ENCODE measurements at regions not wholly inside any gene's neighbourhood (a gene's known extent, or its start where the extent isn't known, plus 50 kb on each side); places are given as distances from the start of the nearest gene placed in this dataset.
"Not testable (repeated sequence)": the region's sequence is repeated elsewhere in the genome, so short reads cannot be mapped to it uniquely, and the experiment has no call there.

- H3K9ac ChIP-seq (ENCODE audit: low read length); H3K27me3 ChIP-seq (ENCODE audit: control insufficient read depth, insufficient read depth, low read length); H3K4me3 ChIP-seq (ENCODE audit: low read length); H3K4me1 ChIP-seq (ENCODE audit: control insufficient read depth, insufficient read depth, low read length); H3K36me3 ChIP-seq (ENCODE audit: control insufficient read depth, insufficient read depth, low read length); H3K27ac ChIP-seq (ENCODE audit: low read depth, low read length): not testable (repeated sequence)
These were observed 125.4 kb upstream of the PDE4D start for GRCh38 chr5:60018960-60019359.

- no peaks in the 10 kb centered on the region for H3K36me3 ChIP-seq (ENCODE audit: control insufficient read depth, insufficient read depth, low read length)
- no peak overlapping the region for H3K27ac ChIP-seq (ENCODE audit: low read depth, low read length)
- H3K4me1 ChIP-seq (ENCODE audit: control insufficient read depth, insufficient read depth, low read length): no peaks in the 10 kb centered on the region
- H3K4me3 ChIP-seq (ENCODE audit: low read length): no peak overlapping the region
- no peaks in the 10 kb centered on the region for H3K27me3 ChIP-seq (ENCODE audit: control insufficient read depth, insufficient read depth, low read length)
- H3K9ac ChIP-seq (ENCODE audit: low read length): no peak overlapping the region
These were observed 124.6 kb upstream of the PDE4D start for GRCh38 chr5:60018091-60018490.

GRCh38 chr5:60014331-60014730, 120.8 kb upstream of the PDE4D start:
- Histone ChIP-seq H3K27ac (ENCODE audit: low read depth, low read length) (no peak overlapping the region), H3K4me1 (ENCODE audit: control insufficient read depth, insufficient read depth, low read length) (no peaks in the 10 kb centered on the region), H3K27me3 (ENCODE audit: control insufficient read depth, insufficient read depth, low read length) (no peaks in the 10 kb centered on the region), H3K9ac (ENCODE audit: low read length) (no peak overlapping the region), H3K4me3 (ENCODE audit: low read length) (no peak overlapping the region), H3K36me3 (ENCODE audit: control insufficient read depth, insufficient read depth, low read length) (no peaks in the 10 kb centered on the region)

GRCh38 chr5:60010853-60011252, 117.3 kb upstream of the PDE4D start:
- Histone ChIP-seq H3K4me1 (ENCODE audit: control insufficient read depth, insufficient read depth, low read length) (no peaks in the 10 kb centered on the region), H3K27ac (ENCODE audit: low read depth, low read length) (no peak overlapping the region), H3K27me3 (ENCODE audit: control insufficient read depth, insufficient read depth, low read length) (no peaks in the 10 kb centered on the region), H3K4me3 (ENCODE audit: low read length) (no peak overlapping the region), H3K36me3 (ENCODE audit: control insufficient read depth, insufficient read depth, low read length) (no peaks in the 10 kb centered on the region), H3K9ac (ENCODE audit: low read length) (no peak overlapping the region)

GRCh38 chr5:60010328-60010727, 116.8 kb upstream of the PDE4D start:
- no peak overlapping the region for H3K4me3 ChIP-seq (ENCODE audit: low read length)
- H3K36me3 ChIP-seq (ENCODE audit: control insufficient read depth, insufficient read depth, low read length): no peaks in the 10 kb centered on the region
- no peaks in the 10 kb centered on the region for H3K27me3 ChIP-seq (ENCODE audit: control insufficient read depth, insufficient read depth, low read length)
- no peaks in the 10 kb centered on the region for H3K4me1 ChIP-seq (ENCODE audit: control insufficient read depth, insufficient read depth, low read length)
- no peak overlapping the region for H3K27ac ChIP-seq (ENCODE audit: low read depth, low read length)
- no peak overlapping the region for H3K9ac ChIP-seq (ENCODE audit: low read length)

- Histone ChIP-seq H3K4me3 (ENCODE audit: low read length) (no peak overlapping the region), H3K9ac (ENCODE audit: low read length) (no peak overlapping the region), H3K27ac (ENCODE audit: low read depth, low read length) (no peak overlapping the region), H3K27me3 (ENCODE audit: control insufficient read depth, insufficient read depth, low read length) (no peaks in the 10 kb centered on the region), H3K36me3 (ENCODE audit: control insufficient read depth, insufficient read depth, low read length) (no peaks in the 10 kb centered on the region), H3K4me1 (ENCODE audit: control insufficient read depth, insufficient read depth, low read length) (no peaks in the 10 kb centered on the region)
These were observed 114.2 kb upstream of the PDE4D start for GRCh38 chr5:60007729-60008128.

- Histone ChIP-seq H3K27me3 (ENCODE audit: control insufficient read depth, insufficient read depth, low read length) (no peaks in the 10 kb centered on the region), H3K36me3 (ENCODE audit: control insufficient read depth, insufficient read depth, low read length) (no peaks in the 10 kb centered on the region), H3K4me3 (ENCODE audit: low read length) (no peak overlapping the region), H3K27ac (ENCODE audit: low read depth, low read length) (no peak overlapping the region), H3K9ac (ENCODE audit: low read length) (no peak overlapping the region), H3K4me1 (ENCODE audit: control insufficient read depth, insufficient read depth, low read length) (no peaks in the 10 kb centered on the region)
These were observed 105.5 kb upstream of the PDE4D start for GRCh38 chr5:59999056-59999455.

GRCh38 chr5:59992206-59992605, 98.7 kb upstream of the PDE4D start:
- H3K27ac ChIP-seq (ENCODE audit: low read depth, low read length): no peak overlapping the region
- no peaks in the 10 kb centered on the region for H3K4me1 ChIP-seq (ENCODE audit: control insufficient read depth, insufficient read depth, low read length)
- no peaks in the 10 kb centered on the region for H3K27me3 ChIP-seq (ENCODE audit: control insufficient read depth, insufficient read depth, low read length)
- H3K4me3 ChIP-seq (ENCODE audit: low read length): no peak overlapping the region
- H3K36me3 ChIP-seq (ENCODE audit: control insufficient read depth, insufficient read depth, low read length): no peaks in the 10 kb centered on the region
- no peak overlapping the region for H3K9ac ChIP-seq (ENCODE audit: low read length)

- H3K27me3 ChIP-seq (ENCODE audit: control insufficient read depth, insufficient read depth, low read length): no peaks in the 10 kb centered on the region
- no peaks in the 10 kb centered on the region for H3K36me3 ChIP-seq (ENCODE audit: control insufficient read depth, insufficient read depth, low read length)
- no peak overlapping the region for H3K27ac ChIP-seq (ENCODE audit: low read depth, low read length)
- H3K4me3 ChIP-seq (ENCODE audit: low read length): no peak overlapping the region
- no peaks in the 10 kb centered on the region for H3K4me1 ChIP-seq (ENCODE audit: control insufficient read depth, insufficient read depth, low read length)
- H3K9ac ChIP-seq (ENCODE audit: low read length): no peak overlapping the region
These were observed 94.9 kb upstream of the PDE4D start for GRCh38 chr5:59988396-59988795.

- Histone ChIP-seq H3K36me3 (ENCODE audit: control insufficient read depth, insufficient read depth, low read length) (no peaks in the 10 kb centered on the region), H3K9ac (ENCODE audit: low read length) (no peak overlapping the region), H3K27ac (ENCODE audit: low read depth, low read length) (no peak overlapping the region), H3K27me3 (ENCODE audit: control insufficient read depth, insufficient read depth, low read length) (no peaks in the 10 kb centered on the region), H3K4me3 (ENCODE audit: low read length) (no peak overlapping the region), H3K4me1 (ENCODE audit: control insufficient read depth, insufficient read depth, low read length) (no peaks in the 10 kb centered on the region)
These were observed 82.8 kb upstream of the PDE4D start for GRCh38 chr5:59976342-59976741.

GRCh38 chr5:59972043-59972442, 78.5 kb upstream of the PDE4D start:
- Histone ChIP-seq H3K9ac (ENCODE audit: low read length) (no peak overlapping the region), H3K36me3 (ENCODE audit: control insufficient read depth, insufficient read depth, low read length) (no peaks in the 10 kb centered on the region)

GRCh38 chr5:59959330-59959729, 65.8 kb upstream of the PDE4D start:
- Histone ChIP-seq H3K4me3 (ENCODE audit: low read length) (no peak overlapping the region), H3K36me3 (ENCODE audit: control insufficient read depth, insufficient read depth, low read length) (no peaks in the 10 kb centered on the region), H3K27me3 (ENCODE audit: control insufficient read depth, insufficient read depth, low read length) (no peaks in the 10 kb centered on the region), H3K4me1 (ENCODE audit: control insufficient read depth, insufficient read depth, low read length) (no peaks in the 10 kb centered on the region), H3K27ac (ENCODE audit: low read depth, low read length) (no peak overlapping the region), H3K9ac (ENCODE audit: low read length) (no peak overlapping the region)

More at GRCh38 chr5:59972043-59972442, 78.5 kb upstream of the PDE4D start:
- Histone ChIP-seq H3K27me3 (ENCODE audit: control insufficient read depth, insufficient read depth, low read length) (no peaks in the 10 kb centered on the region), H3K27ac (ENCODE audit: low read depth, low read length) (no peak overlapping the region), H3K4me3 (ENCODE audit: low read length) (no peak overlapping the region), H3K4me1 (ENCODE audit: control insufficient read depth, insufficient read depth, low read length) (no peaks in the 10 kb centered on the region)

GRCh38 chr5:59956130-59956783, 62.7 kb upstream of the PDE4D start:
- Histone ChIP-seq H3K4me3 (ENCODE audit: low read length) (no peak overlapping the region), H3K9ac (ENCODE audit: low read length) (no peak overlapping the region), H3K36me3 (ENCODE audit: control insufficient read depth, insufficient read depth, low read length) (no peaks in the 10 kb centered on the region), H3K4me1 (ENCODE audit: control insufficient read depth, insufficient read depth, low read length) (no peaks in the 10 kb centered on the region), H3K27ac (ENCODE audit: low read depth, low read length) (no peak overlapping the region), H3K27me3 (ENCODE audit: control insufficient read depth, insufficient read depth, low read length) (no peaks in the 10 kb centered on the region)

Data from rectal smooth muscle tissue (tissue), 1 donor.